ENCODE measurements at regions not wholly inside any gene's neighbourhood (a gene's known extent, or its start where the extent isn't known, plus 50 kb on each side); places are given as distances from the start of the nearest gene placed in this dataset.

GRCh38 chr13:22655106-22655852 lies 525.5 kb upstream of the SGCG start:
- no peak for DNase-seq (ENCODE audit: low spot score)

GRCh38 chr13:22662771-22663170 lies 518.0 kb upstream of the SGCG start:
- DNase-seq (ENCODE audit: low spot score): no peak

- no peak for DNase-seq (ENCODE audit: low spot score)
Measured at GRCh38 chr13:22665506-22665905, 515.3 kb upstream of the SGCG start.

GRCh38 chr13:22690756-22691155 lies 490.0 kb upstream of the SGCG start:
- no peak for DNase-seq (ENCODE audit: low spot score)

GRCh38 chr13:22693691-22694090 lies 487.1 kb upstream of the SGCG start:
- no peak for DNase-seq (ENCODE audit: low spot score)

GRCh38 chr13:22696433-22696832 lies 484.3 kb upstream of the SGCG start:
- DNase-seq (ENCODE audit: low spot score): no peak

- DNase-seq (ENCODE audit: low spot score): no peak
Measured at GRCh38 chr13:22698467-22698866, 482.3 kb upstream of the SGCG start.

- no peak for DNase-seq (ENCODE audit: low spot score)
Measured at GRCh38 chr13:22700246-22700887, 480.4 kb upstream of the SGCG start.

GRCh38 chr13:22703601-22704209 lies 477.1 kb upstream of the SGCG start:
- DNase-seq (ENCODE audit: low spot score): no peak

GRCh38 chr13:22707946-22708345 lies 472.8 kb upstream of the SGCG start:
- DNase-seq (ENCODE audit: low spot score): no peak

- DNase-seq (ENCODE audit: low spot score): no peak
Measured at GRCh38 chr13:22717036-22717435, 463.7 kb upstream of the SGCG start.

GRCh38 chr13:22726726-22727125 lies 454.1 kb upstream of the SGCG start:
- no peak for DNase-seq (ENCODE audit: low spot score)

GRCh38 chr13:22735011-22735995 lies 445.5 kb upstream of the SGCG start:
- DNase-seq (ENCODE audit: low spot score): peak; percentile 31

GRCh38 chr13:22736084-22736767 lies 444.6 kb upstream of the SGCG start:
- no peak for DNase-seq (ENCODE audit: low spot score)

- no peak for DNase-seq (ENCODE audit: low spot score)
Measured at GRCh38 chr13:22736768-22737092, 444.0 kb upstream of the SGCG start.

GRCh38 chr13:22738357-22738756 lies 442.4 kb upstream of the SGCG start:
- no peak for DNase-seq (ENCODE audit: low spot score)

GRCh38 chr13:22740264-22740663 lies 440.5 kb upstream of the SGCG start:
- DNase-seq (ENCODE audit: low spot score): no peak

- no peak for DNase-seq (ENCODE audit: low spot score)
Measured at GRCh38 chr13:22744688-22745452, 435.9 kb upstream of the SGCG start.

- DNase-seq (ENCODE audit: low spot score): no peak
Measured at GRCh38 chr13:22748866-22749577, 431.8 kb upstream of the SGCG start.

GRCh38 chr13:22749626-22750025 lies 431.2 kb upstream of the SGCG start:
- DNase-seq (ENCODE audit: low spot score): no peak
